GM23248 (cell line): ENCODE measurements at regions not wholly inside any gene's neighbourhood (a gene's known extent, or its start where the extent isn't known, plus 50 kb on each side); places are given as distances from the start of the nearest gene placed in this dataset.

Experiments used
- EZH2 ChIP-seq: fragments of 200-600 bp; sonication (generic); IDR thresholded peaks from 2 replicates; pipeline ENCODE4 v1.6.1; 2018; ENCODE audit warnings: antibody characterized with exemption, mild to moderate bottlenecking; ENCODE audit not compliant: insufficient read depth, poor library complexity, severe bottlenecking
- EZH2phosphoT487 ChIP-seq: fragments of 200-600 bp; sonication (generic); IDR thresholded peaks from 2 replicates; pipeline ENCODE4 v1.6.1; 2018; ENCODE audit warnings: antibody characterized with exemption, moderate library complexity, mild to moderate bottlenecking, low read depth; ENCODE audit not compliant: insufficient read depth

- TF ChIP-seq EZH2, result no peak
- no peak for TF ChIP-seq EZH2phosphoT487
Measured at GRCh38 chr19:30851646-30852045, 479.5 kb downstream of the ZNF536 start.
